HEK293T (cell line): ENCODE measurements at regions not wholly inside any gene's neighbourhood (a gene's known extent, or its start where the extent isn't known, plus 50 kb on each side); places are given as distances from the start of the nearest gene placed in this dataset.

Experiments used
- CTCF ChIA-PET: fragments of 350-600 bp; formaldehyde crosslinking; extraction: SDS; loops from one replicate; lab custom pipeline; 2021; ENCODE audit warnings: antibody characterized with exemption, inconsistent platforms; lab: Yijun Ruan, JAX
- POLR2A ChIA-PET: fragments of 350-600 bp; formaldehyde crosslinking; extraction: SDS; loops from one replicate; lab custom pipeline; 2020; ENCODE audit warnings: antibody characterized with exemption, inconsistent platforms; lab: Yijun Ruan, JAX
- DNase-seq: peaks from one replicate; pipeline ENCODE4 v3.0.0; 2012; ENCODE audit warnings: mixed read lengths; ENCODE audit errors: extremely low spot score
- ARNT ChIP-seq: fragments of 450-650 bp; IDR thresholded peaks from 2 replicates; pipeline ENCODE4 v1.6.1; 2017; ENCODE audit warnings: mild to moderate bottlenecking
- BHLHE40 ChIP-seq: fragments of 450-650 bp; IDR thresholded peaks from 2 replicates; pipeline ENCODE4 v1.6.1; 2016; ENCODE audit warnings: mild to moderate bottlenecking, moderate library complexity, borderline replicate concordance
- CTBP1 ChIP-seq: fragments of 450-650 bp; IDR thresholded peaks from 2 replicates; pipeline ENCODE4 v1.6.1; 2016; ENCODE audit warnings: borderline replicate concordance
- ELF4 ChIP-seq: fragments of 450-650 bp; IDR thresholded peaks from 2 replicates; pipeline ENCODE4 v1.6.1; 2017; ENCODE audit warnings: antibody characterized with exemption
- FOXA1 ChIP-seq: fragments of 450-650 bp; IDR thresholded peaks from 2 replicates; pipeline ENCODE4 v1.6.1; 2016; ENCODE audit warnings: mild to moderate bottlenecking
- FOXK2 ChIP-seq: fragments of 450-650 bp; IDR thresholded peaks from 2 replicates; pipeline ENCODE4 v1.6.1; 2016; ENCODE audit warnings: mild to moderate bottlenecking
- FOXM1 ChIP-seq: fragments of 450-650 bp; IDR thresholded peaks from 2 replicates; pipeline ENCODE4 v1.6.1; 2017; ENCODE audit warnings: mild to moderate bottlenecking, borderline replicate concordance
- HDGF ChIP-seq: fragments of 450-650 bp; IDR thresholded peaks from 2 replicates; pipeline ENCODE4 v1.6.1; 2017; ENCODE audit warnings: antibody characterized with exemption, borderline replicate concordance
- L3MBTL2 ChIP-seq: fragments of 450-650 bp; conservative IDR thresholded peaks from 2 replicates; pipeline ENCODE4 v1.6.1; 2016; ENCODE audit warnings: mild to moderate bottlenecking
- LEF1 ChIP-seq: fragments of 450-650 bp; IDR thresholded peaks from 2 replicates; pipeline ENCODE4 v1.6.1; 2017; ENCODE audit warnings: mild to moderate bottlenecking, borderline replicate concordance
- NFRKB ChIP-seq: fragments of 450-650 bp; IDR thresholded peaks from 2 replicates; pipeline ENCODE4 v1.6.1; 2016; ENCODE audit warnings: mild to moderate bottlenecking, moderate library complexity
- PKNOX1 ChIP-seq: fragments of 450-650 bp; IDR thresholded peaks from 2 replicates; pipeline ENCODE4 v1.6.1; 2016
- SP1 ChIP-seq: fragments of 450-650 bp; IDR thresholded peaks from 2 replicates; pipeline ENCODE4 v1.6.1; 2017
- SUZ12 ChIP-seq: fragments of 450-650 bp; IDR thresholded peaks from 2 replicates; pipeline ENCODE4 v1.6.1; 2016; ENCODE audit warnings: mild to moderate bottlenecking
- TARDBP ChIP-seq: fragments of 450-650 bp; IDR thresholded peaks from 2 replicates; pipeline ENCODE4 v1.6.1; 2016
- ZNF384 ChIP-seq: fragments of 450-650 bp; IDR thresholded peaks from 2 replicates; pipeline ENCODE4 v1.6.1; 2016

- CTCF ChIA-PET = no interaction called here
- TF ChIP-seq NFRKB (no peak), CTBP1 (no peak), L3MBTL2 (no peak), ARNT (no peak), LEF1 (no peak), SUZ12 (no peak), SP1 (no peak), BHLHE40 (no peak), HDGF (no peak), PKNOX1 (no peak), TARDBP (no peak), ZNF384 (no peak), FOXM1 (no peak), FOXK2 (no peak), ELF4 (no peak), FOXA1 (no peak)
- no peak for DNase-seq
- POLR2A ChIA-PET = no interaction called here
These were observed 738.3 kb downstream of the INHBA start for GRCh38 chr7:40964610-40965009.

GRCh38 chr7:40959955-40960354 is 742.9 kb downstream of the INHBA start:
- POLR2A ChIA-PET = no interaction called here
- CTCF ChIA-PET = no interaction called here
- no peak for TF ChIP-seq ZNF384
- TF ChIP-seq SP1 = no peak
- TF ChIP-seq PKNOX1 = no peak
- no peak for TF ChIP-seq LEF1
- no peak for TF ChIP-seq L3MBTL2
- no peak for TF ChIP-seq TARDBP
- no peak for TF ChIP-seq FOXK2
- no peak for TF ChIP-seq HDGF
- DNase-seq = no peak

- ChIA-PET CTCF (no interaction called here), POLR2A (no interaction called here)
- no peak for DNase-seq
- TF ChIP-seq SUZ12 (no peak), FOXA1 (no peak), BHLHE40 (no peak), TARDBP (no peak), CTBP1 (no peak), FOXM1 (no peak), FOXK2 (no peak), L3MBTL2 (no peak), PKNOX1 (no peak)
These were observed 754.7 kb downstream of the INHBA start for GRCh38 chr7:40948239-40948638.

- TF ChIP-seq L3MBTL2 (no peak), PKNOX1 (no peak), ZNF384 (no peak), ARNT (no peak), FOXA1 (no peak), TARDBP (no peak), BHLHE40 (no peak), SUZ12 (no peak)
- ChIA-PET CTCF (no interaction called here), POLR2A (no interaction called here)
- no peak for DNase-seq
These were observed 755.3 kb downstream of the INHBA start for GRCh38 chr7:40947566-40947965.

GRCh38 chr7:40946549-40946948 is 756.3 kb downstream of the INHBA start:
- ChIA-PET POLR2A (no interaction called here), CTCF (no interaction called here)
- no peak for TF ChIP-seq NFRKB
- no peak for TF ChIP-seq LEF1
- TF ChIP-seq FOXA1 = no peak
- TF ChIP-seq ELF4 = no peak
- no peak for TF ChIP-seq SP1
- TF ChIP-seq CTBP1 = no peak
- no peak for TF ChIP-seq L3MBTL2
- no peak for TF ChIP-seq ARNT
- no peak for TF ChIP-seq PKNOX1
- TF ChIP-seq FOXK2 = no peak
- TF ChIP-seq SUZ12 = no peak
- TF ChIP-seq TARDBP = no peak
- no peak for TF ChIP-seq ZNF384
- TF ChIP-seq BHLHE40 = no peak
- TF ChIP-seq HDGF = no peak
- DNase-seq = no peak

GRCh38 chr7:40945788-40946187 is 757.1 kb downstream of the INHBA start:
- DNase-seq = no peak
- ChIA-PET CTCF (no interaction called here), POLR2A (no interaction called here)
- TF ChIP-seq ZNF384 (no peak), SUZ12 (no peak), L3MBTL2 (no peak), BHLHE40 (no peak), FOXK2 (no peak), LEF1 (no peak), ARNT (no peak), TARDBP (no peak), SP1 (no peak), HDGF (no peak), FOXA1 (no peak), ELF4 (no peak), CTBP1 (no peak), NFRKB (no peak), FOXM1 (no peak), PKNOX1 (no peak)
